SK-N-SH (cell line): ENCODE measurements at regions not wholly inside any gene's neighbourhood (a gene's known extent, or its start where the extent isn't known, plus 50 kb on each side); places are given as distances from the start of the nearest gene placed in this dataset.

ENCODE experiments used
- CTCF ChIA-PET: fragments of 300-600, 350-600 bp; formaldehyde crosslinking; extraction: SDS; loops from one replicate; lab custom pipeline; 2021; lab: Yijun Ruan, JAX
- POLR2A ChIA-PET: fragments of 350-600 bp; sonication (Branson Sonifier 250); formaldehyde crosslinking; extraction: SDS; loops from one replicate; lab custom pipeline; 2020; ENCODE audit warnings: antibody characterized with exemption, inconsistent platforms; lab: Yijun Ruan, JAX
- DNase-seq: peaks from one replicate; pipeline ENCODE4 v3.0.0; 2012
- H2AFZ ChIP-seq: fragments of 200-600 bp; sonication (generic); 2 replicates; pipeline ENCODE4 v1.8.1; 2016; ENCODE audit warnings: antibody characterized with exemption, mild to moderate bottlenecking, low read depth
- H3F3A ChIP-seq: fragments of 200-600 bp; sonication (generic); replicated peaks from 2 replicates; pipeline ENCODE3; 2016; ENCODE audit warnings: antibody characterized with exemption, mild to moderate bottlenecking; ENCODE audit not compliant: insufficient read depth
- H3K27ac ChIP-seq, 2 experiments: fragments of 200-500 bp in 1 of 2; fragments of 200-600 bp in 1 of 2; sonication (Bioruptor generic) in 1 of 2; sonication (generic), shearing (Covaris generic) in 1 of 2; 2 replicates each; pipeline versions ENCODE4 v1.5.1 to v1.6.1; 2014 to 2016; ENCODE audit warnings: low read depth in 2 of 2, inconsistent platforms in 1 of 2, low read length in 1 of 2, mild to moderate bottlenecking in 1 of 2, mixed read lengths in 1 of 2
- H3K27me3 ChIP-seq: fragments of 200-600 bp; sonication (generic), shearing (Covaris generic); 2 replicates; pipeline ENCODE4 v1.6.1; 2016; ENCODE audit warnings: mixed run types; ENCODE audit not compliant: insufficient read depth
- H3K36me3 ChIP-seq, 2 experiments: fragments of 200-500 bp in 1 of 2; fragments of 200-600 bp in 1 of 2; sonication (Bioruptor generic) in 1 of 2; sonication (generic) in 1 of 2; replicated peaks in 1 of 2; 2 replicates each; pipeline versions ENCODE3 to v1.5.1; 2014 to 2016; ENCODE audit warnings: low read length in 1 of 2, mild to moderate bottlenecking in 1 of 2; ENCODE audit not compliant: insufficient read depth in 2 of 2, control insufficient read depth in 1 of 2
- H3K4me1 ChIP-seq, 2 experiments: fragments of 200-500 bp in 1 of 2; fragments of 200-600 bp in 1 of 2; sonication (Bioruptor generic) in 1 of 2; sonication (generic), shearing (Covaris generic) in 1 of 2; 2 replicates each; pipeline versions ENCODE4 v1.5.1 to v1.6.1; 2014 to 2016; ENCODE audit warnings: low read depth in 1 of 2, low read length in 1 of 2, mixed run types in 1 of 2; ENCODE audit not compliant: insufficient read depth in 2 of 2, control insufficient read depth in 1 of 2
- H3K4me2 ChIP-seq: fragments of 200-600 bp; sonication (generic), shearing (Covaris generic); 2 replicates; pipeline ENCODE4 v1.6.1; 2017; ENCODE audit warnings: mixed run types
- H3K4me3 ChIP-seq, 2 experiments: fragments of 200-500 bp in 1 of 2; fragments of 200-600 bp in 1 of 2; sonication (Bioruptor generic) in 1 of 2; sonication (generic), shearing (Covaris generic) in 1 of 2; 2 replicates each; pipeline versions ENCODE4 v1.5.1 to v1.8.1; 2014 to 2016; ENCODE audit warnings: low read depth in 2 of 2, inconsistent platforms in 1 of 2, low read length in 1 of 2, mild to moderate bottlenecking in 1 of 2, mixed read lengths in 1 of 2, moderate library complexity in 1 of 2
- H3K79me2 ChIP-seq: fragments of 200-600 bp; sonication (generic); 2 replicates; pipeline ENCODE4 v1.8.1; 2017; ENCODE audit warnings: mild to moderate bottlenecking; ENCODE audit not compliant: insufficient read depth
- H3K9ac ChIP-seq: fragments of 200-600 bp; sonication (generic); 2 replicates; pipeline ENCODE4 v1.6.1; 2017; ENCODE audit warnings: mixed run types
- H3K9me2 ChIP-seq: fragments of 200-600 bp; sonication (generic); 2 replicates; pipeline ENCODE4 v1.6.1; 2017; ENCODE audit warnings: mixed run types
- H3K9me3 ChIP-seq: fragments of 200-600 bp; sonication (generic); 2 replicates; pipeline ENCODE4 v1.6.1; 2017; ENCODE audit warnings: mixed run types, mild to moderate bottlenecking, moderate library complexity
- H4K20me1 ChIP-seq: fragments of 200-600 bp; sonication (generic); 2 replicates; pipeline ENCODE4 v1.6.1; 2017; ENCODE audit warnings: mild to moderate bottlenecking, mixed run types; ENCODE audit not compliant: insufficient read depth
- ELF1 ChIP-seq: IDR thresholded peaks from 2 replicates; pipeline ENCODE4 v1.4.0; 2012
- FOSL2 ChIP-seq: IDR thresholded peaks from 2 replicates; pipeline ENCODE4 v1.4.0; 2012; ENCODE audit warnings: low read depth, mild to moderate bottlenecking, moderate library complexity, borderline replicate concordance
- GABPA ChIP-seq: IDR thresholded peaks from 2 replicates; pipeline ENCODE4 v1.4.0; 2012; ENCODE audit warnings: low read depth, mild to moderate bottlenecking
- MEF2A ChIP-seq: IDR thresholded peaks from 2 replicates; pipeline ENCODE4 v1.4.0; 2012; ENCODE audit warnings: low read depth, borderline replicate concordance
- MXI1 ChIP-seq: IDR thresholded peaks from 2 replicates; pipeline ENCODE4 v1.6.1; 2012; ENCODE audit warnings: mild to moderate bottlenecking, low read depth, low read length, improper control_type of control experiment
- POLR2AphosphoS5 ChIP-seq: IDR thresholded peaks from 2 replicates; pipeline ENCODE4 v1.6.1; 2012; ENCODE audit warnings: low read depth, low read length
- RAD21 ChIP-seq: IDR thresholded peaks from 2 replicates; pipeline ENCODE4 v1.6.1; 2012; ENCODE audit warnings: mild to moderate bottlenecking, low read length
- SMC3 ChIP-seq: IDR thresholded peaks from 2 replicates; pipeline ENCODE4 v1.6.1; 2012; ENCODE audit warnings: low read depth, low read length, improper control_type of control experiment
- TCF12 ChIP-seq: IDR thresholded peaks from 2 replicates; pipeline ENCODE4 v1.4.0; 2012
- YY1 ChIP-seq: IDR thresholded peaks from 2 replicates; pipeline ENCODE4 v1.4.0; 2012; ENCODE audit warnings: low read depth, mild to moderate bottlenecking
- WGBS: methylation state at CpG from one replicate; pipeline ENCODE4 v1.1.6; 2017; ENCODE audit warnings: low lambda C conversion rate; 5-methylcytosine and 5-hydroxymethylcytosine counted together
- TF ChIP-seq, protein P1 (sequence below): fragments of 150-350 bp; IDR thresholded peaks from 2 replicates; pipeline ENCODE4 v1.6.1; 2017; ENCODE audit warnings: antibody characterized with exemption, low read length, low read depth, borderline replicate concordance
- TF ChIP-seq, protein P2 (sequence below): fragments of 150-350 bp; IDR thresholded peaks from 2 replicates; pipeline ENCODE4 v1.6.1; 2016; ENCODE audit warnings: mild to moderate bottlenecking, low read depth, low read length
- TF ChIP-seq, protein P3 (sequence below): IDR thresholded peaks from 2 replicates; pipeline ENCODE4; 2012
- TF ChIP-seq, protein P4 (sequence below): IDR thresholded peaks from 2 replicates; pipeline ENCODE4 v1.6.1; 2012; ENCODE audit warnings: mild to moderate bottlenecking, low read depth, low read length, moderate library complexity

DNA sequence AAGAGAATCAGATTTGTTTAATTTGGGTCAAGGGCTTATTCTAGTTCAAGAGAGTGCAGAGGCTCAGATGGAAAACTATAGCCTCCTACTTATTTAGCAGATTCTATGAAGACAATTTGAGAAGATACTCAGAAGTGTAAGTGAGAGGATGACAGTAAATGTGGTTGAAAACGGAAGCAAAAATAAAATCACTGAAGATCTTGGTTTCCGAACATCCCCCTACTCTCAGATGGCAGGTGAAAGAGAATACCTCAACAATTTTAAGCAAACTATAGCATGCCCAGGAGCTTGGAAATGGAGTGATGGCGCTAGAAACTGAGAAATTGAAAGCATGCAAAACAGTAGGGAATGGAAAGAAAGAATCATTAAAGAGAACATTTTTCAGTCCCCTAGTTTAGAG is 705.5 kb upstream of the CDH8 start:
- Histone ChIP-seq H3K4me3 (no peak overlapping the region), H3K9ac (no peak overlapping the region), H3K79me2 (no peaks in the 10 kb centered on the region), H3K36me3 (no peaks in the 10 kb centered on the region), H3K4me1 (no peaks in the 10 kb centered on the region), H4K20me1 (no peaks in the 10 kb centered on the region), H3K9me2 (no peaks in the 10 kb centered on the region), H3K27me3 (no peaks in the 10 kb centered on the region), H2AFZ (no peak overlapping the region), H3K4me2 (no peak overlapping the region), H3F3A (no peaks in the 10 kb centered on the region), H3K27ac (no peak overlapping the region), H3K9me3 (no peaks in the 10 kb centered on the region)
- ChIA-PET POLR2A (no interaction called here), CTCF (no interaction called here)
- DNase-seq, result no peak
- 33% methylated on average over 3 of the region's 3 CpGs for WGBS
- TF ChIP-seq ELF1 (no peak), POLR2AphosphoS5 (no peak), MXI1 (no peak), GABPA (no peak), RAD21 (no peak), FOSL2 (no peak), YY1 (no peak), MEF2A (no peak), TCF12 (no peak), SMC3 (no peak)
- TF ChIP-seq, protein P1, sequence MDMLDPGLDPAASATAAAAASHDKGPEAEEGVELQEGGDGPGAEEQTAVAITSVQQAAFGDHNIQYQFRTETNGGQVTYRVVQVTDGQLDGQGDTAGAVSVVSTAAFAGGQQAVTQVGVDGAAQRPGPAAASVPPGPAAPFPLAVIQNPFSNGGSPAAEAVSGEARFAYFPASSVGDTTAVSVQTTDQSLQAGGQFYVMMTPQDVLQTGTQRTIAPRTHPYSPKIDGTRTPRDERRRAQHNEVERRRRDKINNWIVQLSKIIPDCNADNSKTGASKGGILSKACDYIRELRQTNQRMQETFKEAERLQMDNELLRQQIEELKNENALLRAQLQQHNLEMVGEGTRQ, result no peak
- TF ChIP-seq, protein P2, sequence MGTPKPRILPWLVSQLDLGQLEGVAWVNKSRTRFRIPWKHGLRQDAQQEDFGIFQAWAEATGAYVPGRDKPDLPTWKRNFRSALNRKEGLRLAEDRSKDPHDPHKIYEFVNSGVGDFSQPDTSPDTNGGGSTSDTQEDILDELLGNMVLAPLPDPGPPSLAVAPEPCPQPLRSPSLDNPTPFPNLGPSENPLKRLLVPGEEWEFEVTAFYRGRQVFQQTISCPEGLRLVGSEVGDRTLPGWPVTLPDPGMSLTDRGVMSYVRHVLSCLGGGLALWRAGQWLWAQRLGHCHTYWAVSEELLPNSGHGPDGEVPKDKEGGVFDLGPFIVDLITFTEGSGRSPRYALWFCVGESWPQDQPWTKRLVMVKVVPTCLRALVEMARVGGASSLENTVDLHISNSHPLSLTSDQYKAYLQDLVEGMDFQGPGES, result no peak
- TF ChIP-seq, protein P3, sequence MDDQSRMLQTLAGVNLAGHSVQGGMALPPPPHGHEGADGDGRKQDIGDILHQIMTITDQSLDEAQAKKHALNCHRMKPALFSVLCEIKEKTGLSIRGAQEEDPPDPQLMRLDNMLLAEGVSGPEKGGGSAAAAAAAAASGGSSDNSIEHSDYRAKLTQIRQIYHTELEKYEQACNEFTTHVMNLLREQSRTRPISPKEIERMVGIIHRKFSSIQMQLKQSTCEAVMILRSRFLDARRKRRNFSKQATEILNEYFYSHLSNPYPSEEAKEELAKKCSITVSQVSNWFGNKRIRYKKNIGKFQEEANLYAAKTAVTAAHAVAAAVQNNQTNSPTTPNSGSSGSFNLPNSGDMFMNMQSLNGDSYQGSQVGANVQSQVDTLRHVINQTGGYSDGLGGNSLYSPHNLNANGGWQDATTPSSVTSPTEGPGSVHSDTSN, result no peak
- TF ChIP-seq, protein P4, sequence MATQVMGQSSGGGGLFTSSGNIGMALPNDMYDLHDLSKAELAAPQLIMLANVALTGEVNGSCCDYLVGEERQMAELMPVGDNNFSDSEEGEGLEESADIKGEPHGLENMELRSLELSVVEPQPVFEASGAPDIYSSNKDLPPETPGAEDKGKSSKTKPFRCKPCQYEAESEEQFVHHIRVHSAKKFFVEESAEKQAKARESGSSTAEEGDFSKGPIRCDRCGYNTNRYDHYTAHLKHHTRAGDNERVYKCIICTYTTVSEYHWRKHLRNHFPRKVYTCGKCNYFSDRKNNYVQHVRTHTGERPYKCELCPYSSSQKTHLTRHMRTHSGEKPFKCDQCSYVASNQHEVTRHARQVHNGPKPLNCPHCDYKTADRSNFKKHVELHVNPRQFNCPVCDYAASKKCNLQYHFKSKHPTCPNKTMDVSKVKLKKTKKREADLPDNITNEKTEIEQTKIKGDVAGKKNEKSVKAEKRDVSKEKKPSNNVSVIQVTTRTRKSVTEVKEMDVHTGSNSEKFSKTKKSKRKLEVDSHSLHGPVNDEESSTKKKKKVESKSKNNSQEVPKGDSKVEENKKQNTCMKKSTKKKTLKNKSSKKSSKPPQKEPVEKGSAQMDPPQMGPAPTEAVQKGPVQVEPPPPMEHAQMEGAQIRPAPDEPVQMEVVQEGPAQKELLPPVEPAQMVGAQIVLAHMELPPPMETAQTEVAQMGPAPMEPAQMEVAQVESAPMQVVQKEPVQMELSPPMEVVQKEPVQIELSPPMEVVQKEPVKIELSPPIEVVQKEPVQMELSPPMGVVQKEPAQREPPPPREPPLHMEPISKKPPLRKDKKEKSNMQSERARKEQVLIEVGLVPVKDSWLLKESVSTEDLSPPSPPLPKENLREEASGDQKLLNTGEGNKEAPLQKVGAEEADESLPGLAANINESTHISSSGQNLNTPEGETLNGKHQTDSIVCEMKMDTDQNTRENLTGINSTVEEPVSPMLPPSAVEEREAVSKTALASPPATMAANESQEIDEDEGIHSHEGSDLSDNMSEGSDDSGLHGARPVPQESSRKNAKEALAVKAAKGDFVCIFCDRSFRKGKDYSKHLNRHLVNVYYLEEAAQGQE, result no peak
- TF ChIP-seq, all 33 proteins: peak for 0
